Astrocyte (in vitro differentiated cells and primary cell): ENCODE measurements at regions not wholly inside any gene's neighbourhood (a gene's known extent, or its start where the extent isn't known, plus 50 kb on each side); places are given as distances from the start of the nearest gene placed in this dataset.

Source experiments
- EZH2 ChIP-seq: IDR thresholded peaks from 2 replicates; pipeline ENCODE4 v1.6.1; 2012; ENCODE audit warnings: mild to moderate bottlenecking, low read length, inconsistent platforms; ENCODE audit not compliant: insufficient read depth
- TF ChIP-seq, protein P1 (sequence below): IDR thresholded peaks from 2 replicates; pipeline ENCODE4 v1.5.1; 2011; ENCODE audit warnings: low read depth, mild to moderate bottlenecking, inconsistent platforms, low read length, moderate library complexity; ENCODE audit not compliant: insufficient read depth

DNA sequence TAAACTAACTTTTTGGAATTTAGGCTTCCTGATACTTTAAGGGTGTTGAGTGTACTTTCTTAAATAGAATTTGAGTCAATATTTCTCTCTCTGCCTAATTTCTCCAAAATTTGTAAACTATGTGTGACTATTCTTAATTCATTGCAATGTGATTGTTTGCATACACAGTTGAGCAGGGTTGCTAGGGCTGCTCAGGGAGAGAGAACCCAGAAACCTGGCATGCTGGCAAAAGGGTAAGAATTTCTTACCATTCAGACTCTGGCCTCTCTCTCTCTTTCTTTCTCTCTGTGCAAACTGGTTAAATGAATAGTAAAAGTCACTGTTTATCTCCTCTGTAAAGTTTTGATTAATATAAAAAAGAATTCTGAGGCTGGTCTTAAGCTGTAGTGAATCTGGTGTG, 51.0 kb upstream of the NAMPT start:
- TF ChIP-seq, protein P1, sequence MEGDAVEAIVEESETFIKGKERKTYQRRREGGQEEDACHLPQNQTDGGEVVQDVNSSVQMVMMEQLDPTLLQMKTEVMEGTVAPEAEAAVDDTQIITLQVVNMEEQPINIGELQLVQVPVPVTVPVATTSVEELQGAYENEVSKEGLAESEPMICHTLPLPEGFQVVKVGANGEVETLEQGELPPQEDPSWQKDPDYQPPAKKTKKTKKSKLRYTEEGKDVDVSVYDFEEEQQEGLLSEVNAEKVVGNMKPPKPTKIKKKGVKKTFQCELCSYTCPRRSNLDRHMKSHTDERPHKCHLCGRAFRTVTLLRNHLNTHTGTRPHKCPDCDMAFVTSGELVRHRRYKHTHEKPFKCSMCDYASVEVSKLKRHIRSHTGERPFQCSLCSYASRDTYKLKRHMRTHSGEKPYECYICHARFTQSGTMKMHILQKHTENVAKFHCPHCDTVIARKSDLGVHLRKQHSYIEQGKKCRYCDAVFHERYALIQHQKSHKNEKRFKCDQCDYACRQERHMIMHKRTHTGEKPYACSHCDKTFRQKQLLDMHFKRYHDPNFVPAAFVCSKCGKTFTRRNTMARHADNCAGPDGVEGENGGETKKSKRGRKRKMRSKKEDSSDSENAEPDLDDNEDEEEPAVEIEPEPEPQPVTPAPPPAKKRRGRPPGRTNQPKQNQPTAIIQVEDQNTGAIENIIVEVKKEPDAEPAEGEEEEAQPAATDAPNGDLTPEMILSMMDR: no peak
- TF ChIP-seq EZH2: no peak
